SK-N-SH treated with all-trans-retinoic acid at 6 μM for 48 hours (cell line): ENCODE measurements at regions not wholly inside any gene's neighbourhood (a gene's known extent, or its start where the extent isn't known, plus 50 kb on each side); places are given as distances from the start of the nearest gene placed in this dataset.

Source experiments
- ATAC-seq: fragments of 200-7000 bp; cut with Tn5 transposase; 3 replicates; pipeline ENCODE4 v1.9.1; 2020; ENCODE audit warnings: mild to moderate bottlenecking, moderate library complexity
- ARNTL ChIP-seq: fragments of 450-650 bp; formaldehyde crosslinking; IDR thresholded peaks from 2 replicates; pipeline ENCODE4 v1.5.0; 2020; ENCODE audit warnings: low read depth, mild to moderate bottlenecking, moderate library complexity, borderline replicate concordance
- BACH2 ChIP-seq: fragments of 250-450 bp; sonication (Bioruptor Pico); IDR thresholded peaks from 2 replicates; pipeline ENCODE4 v1.9.0; 2021; ENCODE audit warnings: mild to moderate bottlenecking, borderline replicate concordance
- CSDC2 ChIP-seq: fragments of 250-450 bp; sonication (Bioruptor Pico); IDR thresholded peaks from 2 replicates; pipeline ENCODE4 v1.5.0; 2020; ENCODE audit warnings: mild to moderate bottlenecking, moderate library complexity
- ISL1 ChIP-seq: fragments of 250-450 bp; sonication (Bioruptor Pico); IDR thresholded peaks from 2 replicates; pipeline ENCODE4 v2.1.2; 2022; ENCODE audit warnings: mild to moderate bottlenecking, moderate library complexity
- OSR1 ChIP-seq: fragments of 250-450 bp; sonication (Bioruptor Pico); IDR thresholded peaks from 2 replicates; pipeline ENCODE4 v1.8.0; 2022; ENCODE audit warnings: moderate library complexity, mild to moderate bottlenecking, inconsistent platforms
- PPARA ChIP-seq: fragments of 250-450 bp; sonication (Bioruptor Pico); IDR thresholded peaks from 2 replicates; pipeline ENCODE4 v1.5.0; 2020; ENCODE audit warnings: mild to moderate bottlenecking, borderline replicate concordance
- RARB ChIP-seq: fragments of 250-450 bp; sonication (Bioruptor Pico); IDR thresholded peaks from 2 replicates; pipeline ENCODE4 v1.8.0; 2021; ENCODE audit warnings: mild to moderate bottlenecking, moderate library complexity
- SNAI2 ChIP-seq: fragments of 250-450 bp; sonication (Bioruptor Pico); IDR thresholded peaks from 2 replicates; pipeline ENCODE4 v1.5.0; 2020; ENCODE audit warnings: mild to moderate bottlenecking, moderate library complexity
- TCF4 ChIP-seq: fragments of 250-450 bp; sonication (Bioruptor Pico); IDR thresholded peaks from 2 replicates; pipeline ENCODE4 v1.8.0; 2021; ENCODE audit warnings: mild to moderate bottlenecking, moderate library complexity, borderline replicate concordance
- TOX ChIP-seq: fragments of 250-450 bp; sonication (Bioruptor Pico); IDR thresholded peaks from 2 replicates; pipeline ENCODE4 v1.8.0; 2021; ENCODE audit warnings: mild to moderate bottlenecking, moderate library complexity, borderline replicate concordance
- ZC3H10 ChIP-seq: fragments of 250-450 bp; sonication (Bioruptor Pico); IDR thresholded peaks from 2 replicates; pipeline ENCODE4 v1.5.1; 2021; ENCODE audit warnings: mild to moderate bottlenecking, moderate library complexity
- ZFP3 ChIP-seq: fragments of 250-450 bp; sonication (Bioruptor Pico); IDR thresholded peaks from 2 replicates; pipeline ENCODE4 v1.5.0; 2020; ENCODE audit warnings: mild to moderate bottlenecking, moderate library complexity
- ZFP30 ChIP-seq: fragments of 450-650 bp; formaldehyde crosslinking; IDR thresholded peaks from 2 replicates; pipeline ENCODE4 v1.5.0; 2022; ENCODE audit warnings: mild to moderate bottlenecking, moderate library complexity
- ZNF565 ChIP-seq: fragments of 450-650 bp; formaldehyde crosslinking; conservative IDR thresholded peaks from 2 replicates; pipeline ENCODE4 v1.5.0; 2020; ENCODE audit warnings: low read depth, mild to moderate bottlenecking, moderate library complexity
- ZNF70 ChIP-seq: fragments of 450-650 bp; formaldehyde crosslinking; IDR thresholded peaks from 2 replicates; pipeline ENCODE4 v1.5.0; 2020; ENCODE audit warnings: mild to moderate bottlenecking, moderate library complexity
- ZNF8 ChIP-seq: fragments of 450-650 bp; formaldehyde crosslinking; IDR thresholded peaks from 2 replicates; pipeline ENCODE4 v1.5.0; 2020; ENCODE audit warnings: mild to moderate bottlenecking, moderate library complexity
- TF ChIP-seq, protein P1 (sequence below): fragments of 250-450 bp; sonication (Bioruptor Pico); IDR thresholded peaks from 2 replicates; pipeline ENCODE4 v1.5.1; 2020; ENCODE audit warnings: low read depth, mild to moderate bottlenecking, moderate library complexity
- TF ChIP-seq, protein P2 (sequence below): fragments of 250-450 bp; sonication (Bioruptor Pico); IDR thresholded peaks from 2 replicates; pipeline ENCODE4 v1.8.0; 2021; ENCODE audit warnings: low read depth, mild to moderate bottlenecking, moderate library complexity, borderline replicate concordance
- TF ChIP-seq, protein P3 (sequence below): fragments of 250-450 bp; sonication (Bioruptor Pico); IDR thresholded peaks from 2 replicates; pipeline ENCODE4 v1.8.0; 2020; ENCODE audit warnings: mild to moderate bottlenecking, moderate library complexity, borderline replicate concordance
- TF ChIP-seq, protein P4 (sequence below): fragments of 250-450 bp; sonication (Bioruptor Pico); IDR thresholded peaks from 2 replicates; pipeline ENCODE4 v1.5.1; 2021; ENCODE audit warnings: mild to moderate bottlenecking, moderate library complexity
- TF ChIP-seq, protein P5 (sequence below): fragments of 250-450 bp; sonication (Bioruptor Pico); IDR thresholded peaks from 2 replicates; pipeline ENCODE4 v1.5.0; 2020; ENCODE audit warnings: mild to moderate bottlenecking, moderate library complexity

DNA sequence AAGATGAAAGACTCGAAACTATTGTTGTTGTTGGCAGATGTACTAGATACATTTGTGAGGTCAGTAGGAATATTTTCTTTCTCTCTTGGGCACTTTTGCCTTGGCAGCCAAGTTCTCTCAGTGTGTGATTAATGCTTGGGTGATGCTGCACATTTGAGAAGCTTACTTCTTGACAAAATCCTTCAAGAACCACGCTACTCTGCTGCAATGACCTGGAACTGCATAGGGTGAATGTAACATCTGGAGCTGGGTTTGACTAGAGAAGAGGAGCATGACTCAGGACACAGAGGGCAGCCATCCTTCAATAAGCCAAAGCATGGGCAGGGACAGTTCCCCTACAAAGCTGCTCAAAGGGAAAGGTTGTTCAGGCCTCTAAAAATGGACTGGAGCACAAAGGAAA lies 75.5 kb upstream of the PUM3 start:
- TF ChIP-seq, protein P1, sequence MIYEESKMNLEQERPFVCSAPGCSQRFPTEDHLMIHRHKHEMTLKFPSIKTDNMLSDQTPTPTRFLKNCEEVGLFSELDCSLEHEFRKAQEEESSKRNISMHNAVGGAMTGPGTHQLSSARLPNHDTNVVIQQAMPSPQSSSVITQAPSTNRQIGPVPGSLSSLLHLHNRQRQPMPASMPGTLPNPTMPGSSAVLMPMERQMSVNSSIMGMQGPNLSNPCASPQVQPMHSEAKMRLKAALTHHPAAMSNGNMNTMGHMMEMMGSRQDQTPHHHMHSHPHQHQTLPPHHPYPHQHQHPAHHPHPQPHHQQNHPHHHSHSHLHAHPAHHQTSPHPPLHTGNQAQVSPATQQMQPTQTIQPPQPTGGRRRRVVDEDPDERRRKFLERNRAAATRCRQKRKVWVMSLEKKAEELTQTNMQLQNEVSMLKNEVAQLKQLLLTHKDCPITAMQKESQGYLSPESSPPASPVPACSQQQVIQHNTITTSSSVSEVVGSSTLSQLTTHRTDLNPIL (CRISPR knock-in tag): no peak
- TF ChIP-seq, protein P2, sequence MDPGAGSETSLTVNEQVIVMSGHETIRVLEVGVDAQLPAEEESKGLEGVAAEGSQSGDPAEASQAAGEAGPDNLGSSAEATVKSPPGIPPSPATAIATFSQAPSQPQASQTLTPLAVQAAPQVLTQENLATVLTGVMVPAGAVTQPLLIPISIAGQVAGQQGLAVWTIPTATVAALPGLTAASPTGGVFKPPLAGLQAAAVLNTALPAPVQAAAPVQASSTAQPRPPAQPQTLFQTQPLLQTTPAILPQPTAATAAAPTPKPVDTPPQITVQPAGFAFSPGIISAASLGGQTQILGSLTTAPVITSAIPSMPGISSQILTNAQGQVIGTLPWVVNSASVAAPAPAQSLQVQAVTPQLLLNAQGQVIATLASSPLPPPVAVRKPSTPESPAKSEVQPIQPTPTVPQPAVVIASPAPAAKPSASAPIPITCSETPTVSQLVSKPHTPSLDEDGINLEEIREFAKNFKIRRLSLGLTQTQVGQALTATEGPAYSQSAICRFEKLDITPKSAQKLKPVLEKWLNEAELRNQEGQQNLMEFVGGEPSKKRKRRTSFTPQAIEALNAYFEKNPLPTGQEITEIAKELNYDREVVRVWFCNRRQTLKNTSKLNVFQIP (CRISPR knock-in tag): no peak
- TF ChIP-seq SNAI2 (CRISPR knock-in tag): no peak
- no peak for TF ChIP-seq ARNTL (CRISPR knock-in tag)
- no peak for TF ChIP-seq CSDC2
- TF ChIP-seq ZFP30 (CRISPR knock-in tag): no peak
- TF ChIP-seq ZNF565 (CRISPR knock-in tag): no peak
- TF ChIP-seq ZNF70 (CRISPR knock-in tag): no peak
- TF ChIP-seq, protein P3, sequence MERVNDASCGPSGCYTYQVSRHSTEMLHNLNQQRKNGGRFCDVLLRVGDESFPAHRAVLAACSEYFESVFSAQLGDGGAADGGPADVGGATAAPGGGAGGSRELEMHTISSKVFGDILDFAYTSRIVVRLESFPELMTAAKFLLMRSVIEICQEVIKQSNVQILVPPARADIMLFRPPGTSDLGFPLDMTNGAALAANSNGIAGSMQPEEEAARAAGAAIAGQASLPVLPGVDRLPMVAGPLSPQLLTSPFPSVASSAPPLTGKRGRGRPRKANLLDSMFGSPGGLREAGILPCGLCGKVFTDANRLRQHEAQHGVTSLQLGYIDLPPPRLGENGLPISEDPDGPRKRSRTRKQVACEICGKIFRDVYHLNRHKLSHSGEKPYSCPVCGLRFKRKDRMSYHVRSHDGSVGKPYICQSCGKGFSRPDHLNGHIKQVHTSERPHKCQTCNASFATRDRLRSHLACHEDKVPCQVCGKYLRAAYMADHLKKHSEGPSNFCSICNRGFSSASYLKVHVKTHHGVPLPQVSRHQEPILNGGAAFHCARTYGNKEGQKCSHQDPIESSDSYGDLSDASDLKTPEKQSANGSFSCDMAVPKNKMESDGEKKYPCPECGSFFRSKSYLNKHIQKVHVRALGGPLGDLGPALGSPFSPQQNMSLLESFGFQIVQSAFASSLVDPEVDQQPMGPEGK (CRISPR knock-in tag): no peak
- TF ChIP-seq ZC3H10: no peak
- TF ChIP-seq, protein P4, sequence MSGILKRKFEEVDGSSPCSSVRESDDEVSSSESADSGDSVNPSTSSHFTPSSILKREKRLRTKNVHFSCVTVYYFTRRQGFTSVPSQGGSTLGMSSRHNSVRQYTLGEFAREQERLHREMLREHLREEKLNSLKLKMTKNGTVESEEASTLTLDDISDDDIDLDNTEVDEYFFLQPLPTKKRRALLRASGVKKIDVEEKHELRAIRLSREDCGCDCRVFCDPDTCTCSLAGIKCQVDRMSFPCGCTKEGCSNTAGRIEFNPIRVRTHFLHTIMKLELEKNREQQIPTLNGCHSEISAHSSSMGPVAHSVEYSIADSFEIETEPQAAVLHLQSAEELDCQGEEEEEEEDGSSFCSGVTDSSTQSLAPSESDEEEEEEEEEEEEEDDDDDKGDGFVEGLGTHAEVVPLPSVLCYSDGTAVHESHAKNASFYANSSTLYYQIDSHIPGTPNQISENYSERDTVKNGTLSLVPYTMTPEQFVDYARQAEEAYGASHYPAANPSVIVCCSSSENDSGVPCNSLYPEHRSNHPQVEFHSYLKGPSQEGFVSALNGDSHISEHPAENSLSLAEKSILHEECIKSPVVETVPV: no peak
- no peak for TF ChIP-seq ZNF8 (CRISPR knock-in tag)
- no peak for ATAC-seq

DNA sequence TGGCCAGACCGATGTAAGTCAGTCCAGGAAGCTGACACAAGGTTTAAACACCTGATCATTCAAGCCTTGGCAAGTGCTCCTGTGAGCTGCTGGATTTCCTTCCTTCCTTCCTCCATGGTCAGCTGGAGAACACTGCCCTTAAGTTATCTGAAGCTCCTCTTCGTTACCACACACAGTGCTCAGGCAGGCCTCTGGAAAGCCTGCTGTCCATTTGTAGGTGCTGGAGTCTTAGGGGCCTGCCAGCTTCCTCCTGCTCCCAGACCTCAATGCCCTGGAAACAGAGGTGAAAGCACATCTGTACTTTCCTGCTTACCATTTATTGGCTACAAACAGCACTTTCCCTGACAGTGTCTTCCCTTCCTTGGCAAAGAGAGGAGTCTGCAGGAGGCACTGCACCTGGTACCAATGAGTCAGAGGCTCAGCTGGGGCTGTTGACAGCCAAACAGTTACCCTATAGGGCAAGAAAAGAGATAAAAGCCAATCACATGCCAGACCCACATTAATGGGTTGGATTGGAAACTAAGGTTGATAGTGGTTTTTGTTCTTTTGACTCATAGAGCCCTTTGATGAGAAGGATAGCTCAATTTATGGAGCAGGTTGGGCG lies 72.6 kb upstream of the PUM3 start:
- TF ChIP-seq PPARA (CRISPR knock-in tag): no peak
- TF ChIP-seq TOX: no peak
- no peak for TF ChIP-seq CSDC2
- TF ChIP-seq, protein P5, sequence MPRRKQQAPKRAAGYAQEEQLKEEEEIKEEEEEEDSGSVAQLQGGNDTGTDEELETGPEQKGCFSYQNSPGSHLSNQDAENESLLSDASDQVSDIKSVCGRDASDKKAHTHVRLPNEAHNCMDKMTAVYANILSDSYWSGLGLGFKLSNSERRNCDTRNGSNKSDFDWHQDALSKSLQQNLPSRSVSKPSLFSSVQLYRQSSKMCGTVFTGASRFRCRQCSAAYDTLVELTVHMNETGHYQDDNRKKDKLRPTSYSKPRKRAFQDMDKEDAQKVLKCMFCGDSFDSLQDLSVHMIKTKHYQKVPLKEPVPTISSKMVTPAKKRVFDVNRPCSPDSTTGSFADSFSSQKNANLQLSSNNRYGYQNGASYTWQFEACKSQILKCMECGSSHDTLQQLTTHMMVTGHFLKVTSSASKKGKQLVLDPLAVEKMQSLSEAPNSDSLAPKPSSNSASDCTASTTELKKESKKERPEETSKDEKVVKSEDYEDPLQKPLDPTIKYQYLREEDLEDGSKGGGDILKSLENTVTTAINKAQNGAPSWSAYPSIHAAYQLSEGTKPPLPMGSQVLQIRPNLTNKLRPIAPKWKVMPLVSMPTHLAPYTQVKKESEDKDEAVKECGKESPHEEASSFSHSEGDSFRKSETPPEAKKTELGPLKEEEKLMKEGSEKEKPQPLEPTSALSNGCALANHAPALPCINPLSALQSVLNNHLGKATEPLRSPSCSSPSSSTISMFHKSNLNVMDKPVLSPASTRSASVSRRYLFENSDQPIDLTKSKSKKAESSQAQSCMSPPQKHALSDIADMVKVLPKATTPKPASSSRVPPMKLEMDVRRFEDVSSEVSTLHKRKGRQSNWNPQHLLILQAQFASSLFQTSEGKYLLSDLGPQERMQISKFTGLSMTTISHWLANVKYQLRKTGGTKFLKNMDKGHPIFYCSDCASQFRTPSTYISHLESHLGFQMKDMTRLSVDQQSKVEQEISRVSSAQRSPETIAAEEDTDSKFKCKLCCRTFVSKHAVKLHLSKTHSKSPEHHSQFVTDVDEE (CRISPR knock-in tag): no peak
- TF ChIP-seq, protein P1 (CRISPR knock-in tag): no peak
- TF ChIP-seq, protein P2 (CRISPR knock-in tag): no peak
- TF ChIP-seq ZNF565 (CRISPR knock-in tag): no peak
- TF ChIP-seq, protein P4: no peak
- no peak for TF ChIP-seq ZC3H10
- no peak for TF ChIP-seq OSR1 (CRISPR knock-in tag)
- no peak for TF ChIP-seq ZNF70 (CRISPR knock-in tag)
- no peak for TF ChIP-seq ZFP3 (CRISPR knock-in tag)
- TF ChIP-seq ISL1: no peak
- no peak for TF ChIP-seq BACH2 (CRISPR knock-in tag)
- TF ChIP-seq, protein P3 (CRISPR knock-in tag): no peak
- TF ChIP-seq ARNTL (CRISPR knock-in tag): no peak
- no peak for TF ChIP-seq TCF4 (CRISPR knock-in tag)
- TF ChIP-seq SNAI2 (CRISPR knock-in tag): no peak
- TF ChIP-seq RARB (CRISPR knock-in tag): no peak
- no peak for ATAC-seq
